ENCODE measurements at regions not wholly inside any gene's neighbourhood (a gene's known extent, or its start where the extent isn't known, plus 50 kb on each side); places are given as distances from the start of the nearest gene placed in this dataset.
A peak's percentile ranks its signal among the peaks of the same experiment; 100 is the strongest.
"Not testable (repeated sequence)": the region's sequence is repeated elsewhere in the genome, so short reads cannot be mapped to it uniquely, and the experiment has no call there.

DNA sequence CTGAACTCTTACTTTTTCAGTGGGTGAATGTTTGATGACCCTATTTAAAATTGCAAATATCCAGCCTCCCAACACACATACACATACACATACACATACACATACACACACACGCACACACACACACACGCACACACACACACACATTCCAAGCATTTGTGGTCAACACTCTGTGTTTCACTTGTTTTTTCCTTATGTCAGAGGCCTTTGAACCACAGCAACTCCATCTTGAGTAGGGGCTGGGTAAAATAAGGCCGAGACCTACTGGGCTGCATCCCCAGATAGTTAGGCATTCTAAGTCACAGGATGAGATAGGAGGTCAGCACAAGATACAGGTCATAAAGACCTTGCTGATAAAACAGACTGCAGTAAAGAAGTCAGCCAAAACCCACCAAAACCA lies 56.6 kb upstream of the BDP1 start:
- H4K91ac ChIP-seq (ENCODE audit: insufficient read length, low read depth, low read length); H3K36me3 Mint-ChIP-seq (ENCODE audit: insufficient read depth in 1 of 3, low read depth in 3 of 3); H3K4me3 Mint-ChIP-seq; H3K79me2 ChIP-seq (ENCODE audit: insufficient read depth, low read length); H3K4me2 ChIP-seq (ENCODE audit: insufficient read depth, insufficient read length, low read length); H3K18ac ChIP-seq (ENCODE audit: insufficient read length, low read depth, low read length); H2BK120ac ChIP-seq (ENCODE audit: low read depth, low read length, poor library complexity, severe bottlenecking); DNase-seq; H2BK12ac ChIP-seq (ENCODE audit: insufficient read length, low read depth, low read length); H3K27me3 ChIP-seq (ENCODE audit: insufficient read depth, low read length); H3K27ac ChIP-seq (ENCODE audit: insufficient read length, low read depth, low read length); H4K5ac ChIP-seq (ENCODE audit: insufficient read length, low read depth, low read length); H3T11ph ChIP-seq (ENCODE audit: low read length); H2BK5ac ChIP-seq (ENCODE audit: insufficient read length, low read length); H2BK15ac ChIP-seq (ENCODE audit: low read depth, low read length); H3K9me3 Mint-ChIP-seq; H3K23ac ChIP-seq (ENCODE audit: insufficient read length, low read depth, low read length); H3K9me3 ChIP-seq (ENCODE audit: control insufficient read depth, low read depth, low read length); H3K79me1 ChIP-seq (ENCODE audit: insufficient read depth, low read depth, low read length, poor library complexity, severe bottlenecking); H3K27me3 Mint-ChIP-seq (ENCODE audit: low read depth); H3K4ac ChIP-seq (ENCODE audit: low read depth, low read length); H3K9ac ChIP-seq (ENCODE audit: extremely low read depth, insufficient read length, low read length); H4K8ac ChIP-seq (replicated peaks; ENCODE audit: insufficient read length, low read depth, low read length); H2AK5ac ChIP-seq (ENCODE audit: insufficient read length, low read length); H2AFZ ChIP-seq (ENCODE audit: low read length); H2BK20ac ChIP-seq (ENCODE audit: low read depth, low read length, poor library complexity, severe bottlenecking); H3K56ac ChIP-seq (ENCODE audit: insufficient read length, low read depth, low read length); H3K4me1 ChIP-seq (ENCODE audit: insufficient read depth, low read length); H3K14ac ChIP-seq (ENCODE audit: insufficient read depth, low read length); H4K20me1 ChIP-seq (ENCODE audit: control insufficient read depth, insufficient read depth, insufficient read length); H3K23me2 ChIP-seq (ENCODE audit: insufficient read length, low read depth, low read length, poor library complexity, severe bottlenecking): not testable (repeated sequence)
- Mint-ChIP-seq H3K27ac (peak overlapping the region in 1 of 3 experiments; percentile 53; a peak in 3 of 7 replicates), H3K4me1 (peaks cover 16 to 21% of the 10 kb centered on the region in 2 experiments)
- WGBS (ENCODE audit: extremely low coverage, insufficient read length, low lambda C conversion rate), result no CpG with 5 or more reads among the region's 3 CpGs

DNA sequence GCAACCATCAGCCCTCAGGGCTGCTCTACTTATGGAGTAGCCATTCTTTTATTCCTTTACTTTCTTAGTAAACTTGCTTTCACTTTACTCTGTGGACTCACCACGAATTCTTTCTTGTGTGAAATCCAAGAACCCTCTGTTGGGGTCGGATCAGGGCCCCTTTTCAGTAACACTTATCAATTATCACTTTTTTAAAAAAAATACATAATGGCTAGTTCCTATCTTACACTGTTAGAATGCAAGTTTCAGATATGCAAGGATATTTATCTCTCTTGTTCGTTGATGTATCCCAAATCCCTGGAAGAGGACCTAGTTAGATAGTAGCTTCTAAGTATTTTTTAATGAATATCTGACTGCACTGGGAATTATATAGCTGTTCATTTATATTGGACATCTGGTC lies 56.0 kb upstream of the BDP1 start:
- H2BK120ac ChIP-seq (ENCODE audit: low read depth, low read length, poor library complexity, severe bottlenecking); H3K56ac ChIP-seq (ENCODE audit: insufficient read length, low read depth, low read length); H3K23me2 ChIP-seq (ENCODE audit: insufficient read length, low read depth, low read length, poor library complexity, severe bottlenecking); H4K8ac ChIP-seq (replicated peaks; ENCODE audit: insufficient read length, low read depth, low read length); H4K91ac ChIP-seq (ENCODE audit: insufficient read length, low read depth, low read length); H3K27ac ChIP-seq (ENCODE audit: insufficient read length, low read depth, low read length); H3K23ac ChIP-seq (ENCODE audit: insufficient read length, low read depth, low read length); H3K4me3 Mint-ChIP-seq; H4K20me1 ChIP-seq (ENCODE audit: control insufficient read depth, insufficient read depth, insufficient read length); DNase-seq; H3K79me1 ChIP-seq (ENCODE audit: insufficient read depth, low read depth, low read length, poor library complexity, severe bottlenecking); H3K9ac ChIP-seq (ENCODE audit: extremely low read depth, insufficient read length, low read length); H3K9me3 Mint-ChIP-seq; H3K27me3 ChIP-seq (ENCODE audit: insufficient read depth, low read length); H2AFZ ChIP-seq (ENCODE audit: low read length); H4K5ac ChIP-seq (ENCODE audit: insufficient read length, low read depth, low read length); H3K18ac ChIP-seq (ENCODE audit: insufficient read length, low read depth, low read length); H2AK5ac ChIP-seq (ENCODE audit: insufficient read length, low read length); H3K4me1 ChIP-seq (ENCODE audit: insufficient read depth, low read length); H3K79me2 ChIP-seq (ENCODE audit: insufficient read depth, low read length); H3T11ph ChIP-seq (ENCODE audit: low read length); H2BK5ac ChIP-seq (ENCODE audit: insufficient read length, low read length); H3K36me3 Mint-ChIP-seq (ENCODE audit: insufficient read depth in 1 of 3, low read depth in 3 of 3); H2BK12ac ChIP-seq (ENCODE audit: insufficient read length, low read depth, low read length); H3K14ac ChIP-seq (ENCODE audit: insufficient read depth, low read length); H2BK20ac ChIP-seq (ENCODE audit: low read depth, low read length, poor library complexity, severe bottlenecking); H3K4ac ChIP-seq (ENCODE audit: low read depth, low read length); H3K27me3 Mint-ChIP-seq (ENCODE audit: low read depth); H3K9me3 ChIP-seq (ENCODE audit: control insufficient read depth, low read depth, low read length); H3K27ac Mint-ChIP-seq; H3K4me2 ChIP-seq (ENCODE audit: insufficient read depth, insufficient read length, low read length); H2BK15ac ChIP-seq (ENCODE audit: low read depth, low read length): not testable (repeated sequence)
- peaks cover 16 to 21% of the 10 kb centered on the region in 2 experiments for H3K4me1 Mint-ChIP-seq
- WGBS (ENCODE audit: extremely low coverage, insufficient read length, low lambda C conversion rate), result no CpG with 5 or more reads among the region's 3 CpGs
